ENCODE measurements at regions not wholly inside any gene's neighbourhood (a gene's known extent, or its start where the extent isn't known, plus 50 kb on each side); places are given as distances from the start of the nearest gene placed in this dataset.

GRCh38 chr18:10059610-10060468 is 146.0 kb downstream of the VAPA start:
- TF ChIP-seq CTCF (IDR thresholded peaks at IDR 0.05; ENCODE audit: insufficient read depth, low read depth, low read length): no peak
- no peak for TF ChIP-seq EZH2 (IDR thresholded peaks at IDR 0.05; ENCODE audit: insufficient read depth, low read length)

Measured in astrocyte (in vitro differentiated cells and primary cell).